Erythroblast (primary cell): ENCODE measurements at regions not wholly inside any gene's neighbourhood (a gene's known extent, or its start where the extent isn't known, plus 50 kb on each side); places are given as distances from the start of the nearest gene placed in this dataset.

ENCODE experiments used
- DNase-seq, 2 experiments: peaks; one replicate each; lab custom pipeline; 2025; lab: John Stamatoyannopoulos, UW
- GATA1 ChIP-seq: IDR thresholded peaks from 2 replicates; pipeline ENCODE4 v1.6.1; 2011; ENCODE audit warnings: low read depth, mild to moderate bottlenecking, control low read depth, low read length, moderate library complexity
- POLR2A ChIP-seq: IDR thresholded peaks from 2 replicates; pipeline ENCODE4 v1.6.1; 2011; ENCODE audit warnings: mild to moderate bottlenecking, low read length

DNA sequence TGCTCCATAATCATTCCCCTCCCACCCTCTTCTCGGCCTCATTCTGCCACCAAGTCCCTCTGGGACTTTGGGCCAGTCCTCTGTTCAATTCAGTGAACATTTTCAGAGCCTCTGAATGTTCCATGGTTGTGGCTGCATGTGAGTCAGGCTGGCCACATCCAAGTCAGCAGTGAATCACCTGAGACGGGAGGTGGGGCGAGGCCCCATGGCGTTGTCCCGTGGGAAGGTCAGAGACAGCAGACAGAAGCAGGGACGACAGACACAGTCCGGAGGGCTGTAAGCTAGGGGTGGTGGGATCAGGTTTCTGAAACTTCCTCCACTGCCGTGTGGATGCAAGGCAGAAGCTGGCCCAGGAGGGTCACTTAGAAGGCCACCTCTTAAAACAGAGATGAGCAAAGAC, 324.8 kb downstream of the MN1 start:
- no peak for DNase-seq
- TF ChIP-seq POLR2A = no peak

DNA sequence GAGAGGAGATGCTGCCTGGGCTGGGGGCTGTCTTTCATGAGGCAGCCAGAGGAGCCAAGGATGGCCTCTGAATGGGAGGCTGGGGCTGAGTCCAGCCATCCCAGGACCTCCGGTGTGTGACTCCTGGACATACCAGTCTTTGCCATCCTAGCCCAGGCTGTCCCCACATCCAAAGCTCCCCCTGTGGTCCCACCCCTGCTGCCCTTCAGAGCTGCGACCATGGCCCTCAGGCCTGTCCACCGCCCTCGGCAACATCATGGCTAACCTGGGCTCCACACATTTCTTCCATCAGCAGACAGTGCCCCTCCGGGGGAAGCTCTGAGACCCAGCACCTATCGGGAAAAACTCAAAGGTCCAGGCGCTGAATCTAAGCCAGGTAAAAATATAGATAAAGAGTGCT, 324.4 kb downstream of the MN1 start:
- no peak for TF ChIP-seq POLR2A
- TF ChIP-seq GATA1 = no peak
- DNase-seq = no peak

DNA sequence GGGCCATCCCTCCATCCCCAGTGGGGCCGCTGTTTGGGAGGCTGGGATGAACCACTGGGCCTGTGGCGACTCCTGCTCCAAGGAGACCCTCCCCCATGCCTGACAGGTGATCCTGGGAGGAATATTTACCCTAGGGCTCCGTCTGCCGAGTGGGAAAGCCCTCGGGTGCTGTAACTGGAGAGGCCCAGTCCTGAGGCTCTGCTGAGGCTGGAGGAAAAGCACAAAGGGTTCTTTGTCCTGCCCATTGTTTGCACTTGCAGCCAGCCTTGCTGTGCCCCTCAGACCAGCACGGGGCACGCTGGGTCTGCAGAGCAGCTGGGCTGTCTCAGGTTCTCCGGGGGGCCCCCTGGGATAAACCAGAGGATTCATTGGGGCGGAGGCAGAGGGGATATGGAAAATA, 321.1 kb downstream of the MN1 start:
- TF ChIP-seq GATA1 = no peak
- TF ChIP-seq POLR2A = no peak

DNA sequence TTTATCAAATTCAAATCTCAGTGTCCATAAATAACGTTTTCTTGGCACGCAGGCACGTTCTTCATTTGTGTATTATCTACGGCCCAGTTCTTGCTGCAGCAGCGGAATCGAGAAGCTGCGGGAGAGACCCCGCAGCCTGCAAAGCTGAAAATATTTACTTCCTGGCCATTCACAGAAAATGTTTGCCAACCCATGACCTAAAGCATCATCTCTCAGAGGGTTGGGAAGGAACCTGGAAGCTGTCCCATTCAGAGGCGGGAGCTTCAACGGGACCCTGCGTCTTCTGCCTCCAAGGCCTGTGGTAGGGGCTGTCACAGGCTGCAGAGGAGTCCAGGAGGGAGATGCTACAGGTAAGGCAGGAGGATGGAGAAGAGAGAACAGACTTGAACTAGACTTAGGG, 319.2 kb downstream of the MN1 start:
- TF ChIP-seq POLR2A (no peak), GATA1 (no peak)
- no peak for DNase-seq

More for the DNA sequence above, 321.1 kb downstream of the MN1 start:
- DNase-seq = no peak

DNA sequence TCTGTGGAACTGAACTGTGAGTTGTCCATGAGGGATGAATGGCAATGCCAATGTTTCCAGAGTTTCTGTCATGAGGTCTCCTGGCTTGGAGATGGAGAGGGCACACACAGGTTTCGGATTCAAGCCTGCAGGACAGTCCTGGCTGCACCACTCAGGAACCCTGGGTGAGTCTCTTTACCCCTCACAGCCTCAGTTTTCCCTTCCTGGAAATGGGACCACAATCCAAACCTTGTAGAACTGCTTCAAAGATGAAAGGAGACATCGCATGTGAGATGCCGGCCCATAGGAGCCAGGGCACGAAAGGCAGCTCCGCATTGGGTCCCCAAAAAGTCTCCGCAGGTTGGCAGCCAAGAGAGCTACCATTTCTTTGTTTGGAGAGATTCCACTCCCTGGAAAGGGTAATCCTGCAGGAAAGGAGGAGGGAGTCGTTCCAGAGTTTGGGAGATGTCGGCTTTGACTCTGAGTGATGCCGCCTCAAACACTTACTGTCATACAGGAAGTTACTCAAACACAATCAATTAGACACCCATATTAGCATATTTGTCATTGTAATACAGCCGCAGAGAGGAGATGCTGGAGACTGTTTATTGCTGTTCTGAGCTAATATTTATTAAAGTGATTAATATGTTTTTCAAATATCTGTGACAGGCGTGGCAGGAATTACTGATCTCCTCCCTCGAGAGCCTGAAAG, 318.3 kb downstream of the MN1 start:
- DNase-seq = no peak
- TF ChIP-seq POLR2A (no peak), GATA1 (no peak)

DNA sequence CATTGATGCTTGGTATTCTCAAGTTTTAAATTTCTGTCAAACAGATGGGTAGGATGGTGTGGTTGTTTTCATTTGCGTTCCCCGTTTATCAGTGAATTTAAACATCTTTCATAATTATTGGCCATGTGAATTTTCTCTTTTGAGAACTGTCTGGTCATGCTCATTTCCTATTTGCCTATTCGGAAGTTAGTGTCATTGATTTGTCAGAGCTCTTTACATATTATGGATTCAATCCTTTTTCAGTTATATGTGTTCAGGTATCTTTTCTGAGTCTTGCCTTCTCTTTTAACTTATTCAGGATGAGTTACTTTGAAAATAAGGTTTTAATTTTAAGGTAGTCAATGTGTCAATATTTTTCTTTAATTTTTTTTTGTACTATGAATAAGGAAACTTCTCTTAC, 315.7 kb downstream of the MN1 start:
- DNase-seq = no peak

DNA sequence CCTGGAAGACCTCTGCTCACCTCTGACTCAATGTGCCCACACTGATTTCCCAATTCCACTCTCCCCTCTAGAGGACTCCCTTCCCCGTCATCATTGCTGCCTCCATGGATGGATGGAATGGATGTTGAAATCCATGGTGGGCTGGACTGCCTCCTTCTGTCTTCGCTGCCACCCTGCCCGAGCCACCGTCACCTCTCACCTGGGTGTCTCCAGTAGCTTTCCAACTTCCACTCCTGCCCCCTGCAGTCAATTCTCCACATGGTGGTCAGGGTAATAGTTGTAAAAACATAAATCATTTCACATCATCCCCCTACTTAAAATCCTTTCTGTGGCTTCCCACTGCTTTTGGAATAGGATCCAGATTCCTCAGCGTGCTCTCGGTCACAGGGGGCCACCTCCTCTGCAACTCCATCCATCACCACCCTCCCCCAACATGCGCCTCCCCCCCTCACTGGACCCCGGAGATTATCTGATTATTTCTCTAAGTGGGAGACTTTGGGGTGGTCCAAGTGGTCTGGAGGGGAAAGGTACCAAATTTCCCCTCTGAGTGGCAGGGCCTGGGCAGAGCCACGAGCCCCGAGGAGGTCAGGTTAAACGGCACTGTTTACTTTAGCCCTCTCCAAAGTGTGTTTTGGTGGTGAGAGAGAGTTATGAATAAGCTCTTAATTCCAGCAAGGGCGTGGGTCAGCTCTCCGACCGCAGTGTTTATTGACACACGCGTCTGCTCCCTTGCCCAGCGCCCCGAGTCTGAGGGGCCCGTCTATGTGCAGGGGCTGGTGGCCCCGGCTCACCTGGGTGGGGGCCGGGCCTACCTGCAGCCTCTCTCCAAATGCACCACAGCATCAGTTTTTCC, 313.7 kb downstream of the MN1 start:
- TF ChIP-seq GATA1 (no peak), POLR2A (no peak)
- DNase-seq = no peak

More for the DNA sequence above, 315.7 kb downstream of the MN1 start:
- no peak for TF ChIP-seq POLR2A
- no peak for TF ChIP-seq GATA1

DNA sequence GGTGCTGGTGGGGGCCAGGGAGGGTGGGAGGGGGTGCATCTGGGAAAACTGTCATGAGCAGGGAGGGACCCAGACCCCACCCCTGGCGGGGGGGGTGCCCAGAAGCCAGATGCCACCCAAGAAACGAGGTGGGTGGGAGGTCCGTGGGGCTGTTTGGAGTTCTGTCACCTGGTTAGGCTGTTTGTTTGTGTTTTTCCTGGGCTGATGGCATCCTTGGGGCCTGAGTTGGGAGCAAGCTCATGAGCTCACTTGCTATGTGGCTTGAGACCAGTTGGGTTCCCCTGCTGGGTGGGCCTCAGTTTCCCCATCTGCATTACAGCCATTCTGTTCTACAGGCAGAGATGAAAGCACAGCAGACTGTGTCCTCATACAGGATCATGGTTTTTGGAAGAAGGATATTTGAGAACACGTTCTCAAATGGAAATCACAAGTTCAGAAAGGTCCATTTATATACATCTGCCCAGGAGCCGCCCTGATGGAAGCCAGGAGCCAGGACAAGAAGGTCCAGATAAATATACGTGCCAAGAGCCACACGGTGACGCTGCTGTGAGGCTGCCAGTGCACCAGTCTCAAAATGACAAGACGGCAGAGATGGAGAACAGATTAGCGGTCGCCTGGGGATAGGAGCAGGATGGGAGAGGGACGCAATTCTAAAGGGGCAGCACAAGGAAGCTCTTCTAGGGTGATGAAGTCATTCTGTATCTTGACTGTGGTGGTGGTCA, 312.9 kb downstream of the MN1 start:
- DNase-seq = no peak
- TF ChIP-seq POLR2A (no peak), GATA1 (no peak)

DNA sequence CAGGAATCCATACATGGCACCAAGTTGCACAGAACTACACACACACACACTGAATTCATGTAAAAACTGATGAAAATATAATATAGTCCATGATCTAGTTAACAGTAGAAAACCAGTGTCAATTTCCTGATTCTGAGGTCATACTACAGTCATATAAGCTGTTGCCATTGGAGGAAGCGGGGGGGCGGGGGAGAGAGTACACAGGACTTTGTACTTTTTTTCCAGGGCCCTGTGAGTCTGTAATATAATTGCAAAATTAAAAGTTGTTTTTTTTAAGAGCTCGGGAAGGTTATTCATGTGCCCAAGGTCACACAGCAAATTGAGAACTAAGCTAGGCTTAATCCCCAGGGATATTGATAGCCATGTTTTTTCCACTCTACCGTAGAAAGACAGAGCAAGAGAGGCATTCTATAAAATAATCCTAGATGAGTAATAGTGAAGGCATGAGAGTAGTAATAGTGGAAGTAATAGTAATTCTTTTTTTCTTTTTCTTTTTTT, 312.3 kb downstream of the MN1 start:
- no peak for DNase-seq
- no peak for TF ChIP-seq GATA1

DNA sequence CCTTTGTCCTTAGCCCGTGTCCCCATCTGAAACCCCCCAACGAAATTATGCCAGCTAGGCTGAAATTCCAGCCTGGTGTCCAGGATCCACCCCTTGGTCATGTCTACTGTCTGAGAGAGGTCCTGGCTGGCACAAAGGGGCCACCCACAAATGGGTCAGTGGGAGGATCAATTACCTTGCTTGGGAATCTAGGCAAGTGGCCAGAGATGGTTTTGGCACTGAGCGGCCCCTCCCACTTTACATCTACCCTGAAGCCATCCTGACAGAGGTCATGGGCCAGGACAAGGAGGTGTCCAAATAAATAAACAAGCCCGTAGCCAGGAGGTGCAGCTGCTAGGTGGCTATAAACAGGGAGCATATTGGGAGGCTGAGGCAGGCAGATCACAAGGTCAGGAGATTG, 311.5 kb downstream of the MN1 start:
- no peak for DNase-seq
- TF ChIP-seq GATA1 = no peak
- TF ChIP-seq POLR2A = no peak

DNA sequence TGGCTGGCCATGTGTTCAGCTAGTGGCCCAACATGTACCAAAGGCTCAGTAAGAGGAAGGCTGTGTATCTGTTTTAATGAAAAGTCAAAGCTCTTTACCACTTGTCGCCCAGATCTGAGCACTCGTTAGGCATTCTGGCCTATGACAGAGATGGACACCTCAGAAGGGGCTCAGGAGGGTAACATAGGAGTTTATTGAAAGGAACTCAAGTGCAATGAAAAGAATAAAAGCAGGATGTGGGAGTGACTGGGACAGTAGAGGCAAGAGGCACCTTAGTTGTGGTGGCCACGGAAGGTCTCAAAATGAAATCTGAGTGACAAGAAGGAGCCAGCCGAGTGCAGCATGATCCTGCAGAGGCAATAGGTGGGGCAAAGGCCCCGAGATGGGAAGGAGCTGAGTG, 309.7 kb downstream of the MN1 start:
- no peak for DNase-seq
- TF ChIP-seq POLR2A (no peak), GATA1 (no peak)

DNA sequence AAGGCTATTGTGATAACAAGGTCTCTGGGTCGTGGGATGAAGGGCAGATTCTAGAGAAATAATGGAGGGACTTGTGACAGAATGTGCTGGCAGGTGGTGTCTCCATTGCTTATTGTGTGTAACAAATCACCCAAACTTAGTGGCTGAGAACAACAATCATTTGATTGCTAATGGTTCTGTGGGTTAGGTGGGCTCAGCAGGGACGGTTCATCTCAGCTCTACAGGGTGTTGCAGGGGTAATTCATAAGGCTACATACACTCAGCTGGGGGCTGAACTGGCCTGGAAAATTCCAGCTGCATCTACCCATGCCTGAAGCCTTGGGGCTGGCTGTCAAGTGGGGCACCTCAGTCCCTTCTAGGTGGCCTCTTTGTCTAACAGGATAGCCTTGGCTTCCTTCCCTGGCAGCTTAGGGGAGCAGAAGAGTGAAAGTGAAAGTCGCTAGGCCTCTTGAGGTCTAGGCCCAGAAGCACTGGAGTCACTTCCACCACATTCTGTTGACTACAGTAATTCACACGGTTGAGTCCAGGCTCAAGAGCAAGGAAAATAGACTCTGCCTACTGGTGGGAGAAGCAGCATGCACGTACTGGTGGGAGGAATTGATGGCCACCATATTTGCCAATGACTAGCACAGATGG, 308.9 kb downstream of the MN1 start:
- DNase-seq = no peak
- no peak for TF ChIP-seq POLR2A
- no peak for TF ChIP-seq GATA1

DNA sequence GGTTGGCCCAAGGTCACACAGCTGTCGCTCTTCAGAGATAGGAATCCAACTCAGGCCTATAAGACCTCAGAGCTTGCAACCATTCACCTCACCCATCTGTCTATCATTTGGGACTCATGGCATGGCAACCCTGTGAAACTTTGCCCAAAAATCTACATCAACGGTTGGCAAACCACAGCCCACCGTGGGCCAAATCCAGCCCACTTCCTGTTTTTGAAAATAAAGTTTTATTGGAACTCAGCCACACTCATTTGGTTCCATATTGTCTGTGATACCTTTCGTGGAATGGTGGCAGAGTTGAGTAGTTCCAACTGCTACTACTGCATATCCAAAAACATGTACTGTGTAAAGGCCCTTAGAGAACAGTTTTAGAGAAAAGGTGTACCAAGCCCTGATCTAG, 307.8 kb downstream of the MN1 start:
- no peak for DNase-seq
- TF ChIP-seq POLR2A (no peak), GATA1 (no peak)

DNA sequence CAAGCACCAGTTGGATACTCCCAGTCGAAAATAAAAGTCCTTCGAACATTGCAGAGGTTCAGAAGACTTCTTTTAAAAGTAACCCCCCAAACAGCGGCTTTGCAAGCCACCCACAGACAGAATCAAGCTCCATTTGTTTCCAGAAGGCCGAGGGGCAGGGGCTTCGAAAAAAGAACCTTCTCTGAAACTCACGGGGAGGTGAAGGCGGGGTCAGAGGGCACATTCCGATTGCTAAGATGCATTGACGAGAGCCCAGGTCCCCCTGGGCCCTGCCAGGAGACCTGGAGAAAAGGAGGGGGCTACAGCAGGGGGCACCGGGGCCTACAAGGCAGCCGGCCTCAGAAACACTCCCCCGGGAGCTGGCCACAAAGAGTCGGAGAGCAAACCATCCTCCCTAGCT, 306.8 kb downstream of the MN1 start:
- TF ChIP-seq GATA1 = no peak
- no peak for TF ChIP-seq POLR2A
- DNase-seq = no peak
